ENCODE measurements at regions not wholly inside any gene's neighbourhood (a gene's known extent, or its start where the extent isn't known, plus 50 kb on each side); places are given as distances from the start of the nearest gene placed in this dataset.
"Not testable (repeated sequence)": the region's sequence is repeated elsewhere in the genome, so short reads cannot be mapped to it uniquely, and the experiment has no call there.

DNA sequence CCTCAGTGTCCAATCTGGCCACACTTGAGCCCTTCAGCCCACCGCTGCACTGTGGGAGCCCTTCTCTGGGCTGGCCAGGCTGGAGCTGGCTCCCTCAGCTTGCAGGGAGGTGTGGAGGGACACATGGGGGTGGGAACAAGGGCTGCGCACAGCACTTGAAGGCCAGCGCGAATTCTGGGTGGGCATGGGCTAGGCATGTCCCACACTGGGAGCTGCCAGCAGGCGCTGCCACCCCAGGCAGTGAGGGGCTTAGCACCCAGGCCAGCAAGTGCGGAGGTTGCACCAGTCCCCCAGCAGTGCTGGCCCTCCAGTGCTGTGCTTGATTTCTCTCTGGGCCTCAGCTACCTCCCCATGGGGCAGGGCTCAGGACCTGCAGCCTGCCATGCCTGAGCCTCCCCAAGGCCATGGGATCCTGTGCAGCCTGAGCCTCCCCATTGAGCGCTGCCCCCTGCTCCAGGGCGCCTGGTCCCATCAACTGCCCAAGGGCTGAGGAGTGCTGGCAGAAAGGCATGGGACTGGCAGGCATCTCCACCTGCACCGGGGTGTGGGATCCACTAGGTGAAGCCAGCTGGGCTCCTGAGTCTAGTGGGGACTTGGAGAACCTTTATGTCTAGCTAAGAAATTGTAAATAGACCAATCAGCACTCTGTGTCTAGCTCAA lies 148.2 kb downstream of the EMB start:
- Histone ChIP-seq H3K23ac (ENCODE audit: low read length in 2 of 2) (no peak overlapping the region), H2AK5ac (ENCODE audit: low read length, severe bottlenecking) (no peak overlapping the region), H3K27me3 (ENCODE audit: control insufficient read depth in 1 of 2, insufficient read depth in 1 of 2, low read length in 2 of 2) (no peaks in the 10 kb centered on the region), H3K4me2 (ENCODE audit: low read length, poor library complexity, severe bottlenecking) (no peak overlapping the region), H2AFZ (ENCODE audit: low read depth, low read length) (no peak overlapping the region), H3K4me1 (ENCODE audit: control insufficient read depth, insufficient read depth, low read depth, low read length) (no peaks in the 10 kb centered on the region), H3K36me3 (ENCODE audit: control insufficient read depth in 1 of 2, insufficient read depth in 2 of 2, low read depth in 1 of 2, low read length in 2 of 2) (no peaks in the 10 kb centered on the region), H4K8ac (ENCODE audit: low read length) (no peak overlapping the region), H3K4ac (ENCODE audit: low read depth in 1 of 2, low read length in 2 of 2) (no peak overlapping the region), H3K9me3 (ENCODE audit: control insufficient read depth, low read length) (peaks cover 8% of the 10 kb centered on the region), H2BK5ac (ENCODE audit: low read depth, low read length, poor library complexity, severe bottlenecking) (no peak overlapping the region), H3K14ac (ENCODE audit: low read length in 2 of 2) (no peak overlapping the region), H4K91ac (ENCODE audit: low read length) (no peak overlapping the region), H3K79me1 (replicated peaks; ENCODE audit: low read length, poor library complexity, severe bottlenecking) (no peaks in the 10 kb centered on the region), H2BK120ac (ENCODE audit: low read depth, low read length) (no peak overlapping the region), H3K18ac (ENCODE audit: low read depth in 1 of 2, low read length in 2 of 2) (no peak overlapping the region), H3K27ac (ENCODE audit: low read length, poor library complexity, severe bottlenecking) (no peak overlapping the region), H3K4me3 (ENCODE audit: insufficient read depth in 1 of 2, low read depth in 1 of 2, low read length in 2 of 2) (peak overlapping the region in 1 of 2 experiments; percentile 14), H3K9ac (ENCODE audit: low read length) (no peak overlapping the region), H2BK15ac (ENCODE audit: low read depth, poor library complexity, severe bottlenecking) (no peak overlapping the region), H2BK12ac (ENCODE audit: low read length in 2 of 2) (no peak overlapping the region)
- DNase-seq: no peak
- WGBS: 83% methylated on average over 8 of the region's 9 CpGs

DNA sequence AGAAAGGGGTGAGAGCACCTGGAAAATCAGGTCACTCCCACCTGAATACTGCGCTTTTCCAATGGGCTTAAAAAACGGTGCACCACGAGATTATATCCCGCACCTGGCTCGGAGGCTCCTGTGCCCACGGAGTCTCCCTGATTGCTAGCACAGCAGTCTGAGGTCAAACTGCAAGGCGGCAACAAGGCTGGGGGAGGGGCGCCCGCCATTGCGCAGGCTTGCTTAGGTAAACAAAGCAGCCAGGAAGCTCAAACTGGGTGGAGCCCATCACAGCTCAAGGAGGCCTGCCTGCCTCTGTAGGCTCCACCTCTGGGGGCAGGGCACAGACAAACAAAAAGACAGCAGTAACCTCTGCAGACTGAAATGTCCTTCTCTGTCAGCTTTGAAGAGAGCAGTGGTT lies 160.6 kb downstream of the EMB start:
- not testable (repeated sequence) for H3K9me3 ChIP-seq (ENCODE audit: control insufficient read depth, low read length); H3K4me2 ChIP-seq (ENCODE audit: low read length, poor library complexity, severe bottlenecking); H3K79me1 ChIP-seq (replicated peaks; ENCODE audit: low read length, poor library complexity, severe bottlenecking); H2AK5ac ChIP-seq (ENCODE audit: low read length, severe bottlenecking); H4K91ac ChIP-seq (ENCODE audit: low read length); H3K4ac ChIP-seq (ENCODE audit: low read depth in 1 of 2, low read length in 2 of 2); H2BK15ac ChIP-seq (ENCODE audit: low read depth, poor library complexity, severe bottlenecking); H3K18ac ChIP-seq (ENCODE audit: low read depth in 1 of 2, low read length in 2 of 2); DNase-seq; H3K27ac ChIP-seq (ENCODE audit: low read length, poor library complexity, severe bottlenecking); H2AFZ ChIP-seq (ENCODE audit: low read depth, low read length); H2BK5ac ChIP-seq (ENCODE audit: low read depth, low read length, poor library complexity, severe bottlenecking); H3K4me3 ChIP-seq (ENCODE audit: insufficient read depth in 1 of 2, low read depth in 1 of 2, low read length in 2 of 2); H3K23ac ChIP-seq (ENCODE audit: low read length in 2 of 2); H3K4me1 ChIP-seq (ENCODE audit: control insufficient read depth, insufficient read depth, low read depth, low read length); H3K27me3 ChIP-seq (ENCODE audit: control insufficient read depth in 1 of 2, insufficient read depth in 1 of 2, low read length in 2 of 2); H2BK12ac ChIP-seq (ENCODE audit: low read length in 2 of 2); H2BK120ac ChIP-seq (ENCODE audit: low read depth, low read length); H3K14ac ChIP-seq (ENCODE audit: low read length in 2 of 2); H3K9ac ChIP-seq (ENCODE audit: low read length); H3K36me3 ChIP-seq (ENCODE audit: control insufficient read depth in 1 of 2, insufficient read depth in 2 of 2, low read depth in 1 of 2, low read length in 2 of 2); H4K8ac ChIP-seq (ENCODE audit: low read length)
- 80% methylated on average over 10 of the region's 10 CpGs for WGBS

All from mesenchymal stem cell (in vitro differentiated cells and primary cell).